ENCODE measurements at regions not wholly inside any gene's neighbourhood (a gene's known extent, or its start where the extent isn't known, plus 50 kb on each side); places are given as distances from the start of the nearest gene placed in this dataset.
"Not testable (repeated sequence)": the region's sequence is repeated elsewhere in the genome, so short reads cannot be mapped to it uniquely, and the experiment has no call there.

DNA sequence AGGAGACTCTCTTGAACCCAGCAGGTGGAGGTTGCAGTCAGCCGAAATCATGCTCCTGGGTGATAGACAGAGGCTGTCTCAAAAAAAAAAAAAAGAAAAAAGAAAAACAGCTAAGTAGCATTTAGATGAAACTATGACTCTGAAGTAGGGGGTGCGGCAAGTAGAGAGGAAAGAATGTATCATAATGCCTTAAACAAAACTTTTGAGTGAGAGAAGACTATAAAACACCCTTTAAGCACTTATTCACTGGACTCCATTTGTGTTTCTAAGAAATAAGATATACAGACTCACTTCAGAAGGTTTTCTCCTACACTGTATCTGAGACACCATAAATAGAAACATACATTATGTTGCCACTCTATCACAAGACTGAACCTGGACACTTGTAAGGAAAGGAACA, 78.9 kb upstream of the NBPF20 start:
- not testable (repeated sequence) for TF ChIP-seq EZH2 (IDR thresholded peaks at IDR 0.05; ENCODE audit: borderline replicate concordance, insufficient read depth, low read depth, low read length, poor library complexity, severe bottlenecking)
- TF ChIP-seq, protein P1, sequence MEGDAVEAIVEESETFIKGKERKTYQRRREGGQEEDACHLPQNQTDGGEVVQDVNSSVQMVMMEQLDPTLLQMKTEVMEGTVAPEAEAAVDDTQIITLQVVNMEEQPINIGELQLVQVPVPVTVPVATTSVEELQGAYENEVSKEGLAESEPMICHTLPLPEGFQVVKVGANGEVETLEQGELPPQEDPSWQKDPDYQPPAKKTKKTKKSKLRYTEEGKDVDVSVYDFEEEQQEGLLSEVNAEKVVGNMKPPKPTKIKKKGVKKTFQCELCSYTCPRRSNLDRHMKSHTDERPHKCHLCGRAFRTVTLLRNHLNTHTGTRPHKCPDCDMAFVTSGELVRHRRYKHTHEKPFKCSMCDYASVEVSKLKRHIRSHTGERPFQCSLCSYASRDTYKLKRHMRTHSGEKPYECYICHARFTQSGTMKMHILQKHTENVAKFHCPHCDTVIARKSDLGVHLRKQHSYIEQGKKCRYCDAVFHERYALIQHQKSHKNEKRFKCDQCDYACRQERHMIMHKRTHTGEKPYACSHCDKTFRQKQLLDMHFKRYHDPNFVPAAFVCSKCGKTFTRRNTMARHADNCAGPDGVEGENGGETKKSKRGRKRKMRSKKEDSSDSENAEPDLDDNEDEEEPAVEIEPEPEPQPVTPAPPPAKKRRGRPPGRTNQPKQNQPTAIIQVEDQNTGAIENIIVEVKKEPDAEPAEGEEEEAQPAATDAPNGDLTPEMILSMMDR (IDR thresholded peaks at IDR 0.05), result not testable (repeated sequence)

Measured in B cell (primary cell).